K562 (cell line): ENCODE measurements at regions not wholly inside any gene's neighbourhood (a gene's known extent, or its start where the extent isn't known, plus 50 kb on each side); places are given as distances from the start of the nearest gene placed in this dataset.

Experiments
- FOSL1 ChIP-seq: fragments of 200-800 bp; sonication (Bioruptor generic); conservative IDR thresholded peaks from 2 replicates; pipeline ENCODE4 v1.6.1; 2016; ENCODE audit warnings: missing genetic modification characterization, missing compliant biosample characterization
- GABPB2 ChIP-seq: fragments of 250-450 bp; sonication (Bioruptor Pico); conservative IDR thresholded peaks from 2 replicates; pipeline ENCODE4 v1.5.1; 2021; ENCODE audit warnings: mild to moderate bottlenecking
- HNRNPL ChIP-seq: fragments of 200-400 bp; formaldehyde crosslinking; IDR thresholded peaks from 2 replicates; pipeline ENCODE4 v1.6.1; 2017; ENCODE audit warnings: low read depth, mild to moderate bottlenecking, low read length
- RB1 ChIP-seq: fragments of 450-650 bp; IDR thresholded peaks from 2 replicates; pipeline ENCODE4 v1.6.1; 2017; ENCODE audit warnings: low read depth, mild to moderate bottlenecking
- TCF7L2 ChIP-seq: fragments of 150-350 bp; IDR thresholded peaks from 2 replicates; pipeline ENCODE4 v1.6.1; 2016; ENCODE audit warnings: low read depth, mild to moderate bottlenecking, low read length, moderate library complexity
- WHSC1 ChIP-seq: IDR thresholded peaks from one replicate; pipeline ENCODE4 v1.6.1; 2012; ENCODE audit warnings: low read length, control low read depth, inconsistent platforms
- ZFP1 ChIP-seq: fragments of 450-650 bp; formaldehyde crosslinking; IDR thresholded peaks from 2 replicates; pipeline ENCODE4 v1.4.0; 2020; ENCODE audit warnings: mild to moderate bottlenecking, mixed read lengths
- ZNF408 ChIP-seq: fragments of 250-450 bp; sonication (Bioruptor Pico); IDR thresholded peaks from 2 replicates; pipeline ENCODE4 v1.4.0; 2020; ENCODE audit warnings: low read depth, mild to moderate bottlenecking, moderate library complexity
- ZNF41 ChIP-seq: fragments of 250-450 bp; sonication (Bioruptor Pico); conservative IDR thresholded peaks from 2 replicates; pipeline ENCODE4 v1.4.0; 2020; ENCODE audit warnings: mild to moderate bottlenecking
- TF ChIP-seq, protein P1 (sequence below): IDR thresholded peaks from 3 replicates; pipeline ENCODE4 v1.6.1; 2011; ENCODE audit warnings: borderline replicate concordance, mild to moderate bottlenecking, moderate library complexity; ENCODE audit not compliant: insufficient read length; ENCODE audit errors: extremely low read depth
- TF ChIP-seq, protein P2 (sequence below): IDR thresholded peaks from 2 replicates; pipeline ENCODE4 v1.6.1; 2011; ENCODE audit warnings: borderline replicate concordance, low read depth, mild to moderate bottlenecking, moderate library complexity, low read length; ENCODE audit not compliant: insufficient read depth, poor library complexity, severe bottlenecking
- TF ChIP-seq, protein P3 (sequence below): sonication (generic); formaldehyde crosslinking; IDR thresholded peaks from 2 replicates; pipeline ENCODE4 v1.8.0; 2022; ENCODE audit warnings: mild to moderate bottlenecking, missing genetic modification reagents
- TF ChIP-seq, protein P4 (sequence below): IDR thresholded peaks from 2 replicates; pipeline ENCODE4 v1.6.1; 2016; ENCODE audit warnings: missing genetic modification characterization, missing compliant biosample characterization
- TF ChIP-seq, protein P5 (sequence below): fragments of 250-450 bp; sonication (Bioruptor Pico); IDR thresholded peaks from 2 replicates; pipeline ENCODE4 v1.8.0; 2021; ENCODE audit warnings: moderate library complexity, mild to moderate bottlenecking, inconsistent platforms

DNA sequence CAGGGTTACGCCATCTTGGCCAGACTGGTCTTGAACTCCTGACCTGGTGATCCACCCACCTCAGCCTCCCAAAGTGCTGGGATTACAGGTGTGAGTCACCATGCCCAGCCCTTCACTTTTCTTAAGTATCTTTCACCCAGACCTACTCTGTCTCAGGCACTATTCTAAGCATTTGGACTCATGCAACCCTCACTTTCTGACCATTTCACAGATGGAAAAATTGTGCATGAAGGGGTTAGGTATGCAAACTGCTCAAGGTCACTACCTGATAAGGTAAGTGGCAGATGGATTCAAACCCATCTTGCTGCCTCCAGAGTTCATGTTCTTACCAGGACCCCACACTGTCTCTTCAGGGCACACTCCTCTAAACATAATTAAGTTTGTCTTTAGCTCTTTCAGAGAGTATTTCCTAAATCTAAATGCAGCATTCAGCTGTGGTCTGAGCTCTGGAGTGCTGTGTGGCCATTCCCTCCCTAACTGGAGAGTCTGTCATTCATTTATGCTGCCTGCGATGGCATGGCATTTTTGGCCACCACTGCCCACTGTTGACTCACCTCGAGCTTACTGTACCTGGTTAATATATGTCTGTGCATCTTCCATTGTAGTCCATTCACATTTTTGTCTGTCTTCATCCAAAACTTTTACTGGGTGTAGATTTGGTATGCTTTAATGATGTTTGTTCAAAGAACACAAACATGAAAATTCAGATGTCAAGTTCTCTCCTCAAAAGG, 88.4 kb downstream of the CCDC71L start (continued):
- TF ChIP-seq FOSL1 (tag), result no peak
- TF ChIP-seq GABPB2, result no peak
- TF ChIP-seq, protein P1, sequence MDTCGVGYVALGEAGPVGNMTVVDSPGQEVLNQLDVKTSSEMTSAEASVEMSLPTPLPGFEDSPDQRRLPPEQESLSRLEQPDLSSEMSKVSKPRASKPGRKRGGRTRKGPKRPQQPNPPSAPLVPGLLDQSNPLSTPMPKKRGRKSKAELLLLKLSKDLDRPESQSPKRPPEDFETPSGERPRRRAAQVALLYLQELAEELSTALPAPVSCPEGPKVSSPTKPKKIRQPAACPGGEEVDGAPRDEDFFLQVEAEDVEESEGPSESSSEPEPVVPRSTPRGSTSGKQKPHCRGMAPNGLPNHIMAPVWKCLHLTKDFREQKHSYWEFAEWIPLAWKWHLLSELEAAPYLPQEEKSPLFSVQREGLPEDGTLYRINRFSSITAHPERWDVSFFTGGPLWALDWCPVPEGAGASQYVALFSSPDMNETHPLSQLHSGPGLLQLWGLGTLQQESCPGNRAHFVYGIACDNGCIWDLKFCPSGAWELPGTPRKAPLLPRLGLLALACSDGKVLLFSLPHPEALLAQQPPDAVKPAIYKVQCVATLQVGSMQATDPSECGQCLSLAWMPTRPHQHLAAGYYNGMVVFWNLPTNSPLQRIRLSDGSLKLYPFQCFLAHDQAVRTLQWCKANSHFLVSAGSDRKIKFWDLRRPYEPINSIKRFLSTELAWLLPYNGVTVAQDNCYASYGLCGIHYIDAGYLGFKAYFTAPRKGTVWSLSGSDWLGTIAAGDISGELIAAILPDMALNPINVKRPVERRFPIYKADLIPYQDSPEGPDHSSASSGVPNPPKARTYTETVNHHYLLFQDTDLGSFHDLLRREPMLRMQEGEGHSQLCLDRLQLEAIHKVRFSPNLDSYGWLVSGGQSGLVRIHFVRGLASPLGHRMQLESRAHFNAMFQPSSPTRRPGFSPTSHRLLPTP, result no peak
- no peak for TF ChIP-seq TCF7L2
- no peak for TF ChIP-seq RB1
- no peak for TF ChIP-seq ZNF41 (CRISPR knock-in tag)
- no peak for TF ChIP-seq ZNF408 (CRISPR knock-in tag)
- TF ChIP-seq WHSC1, result no peak
- TF ChIP-seq HNRNPL, result no peak
- TF ChIP-seq ZFP1, result no peak
- TF ChIP-seq, protein P2, sequence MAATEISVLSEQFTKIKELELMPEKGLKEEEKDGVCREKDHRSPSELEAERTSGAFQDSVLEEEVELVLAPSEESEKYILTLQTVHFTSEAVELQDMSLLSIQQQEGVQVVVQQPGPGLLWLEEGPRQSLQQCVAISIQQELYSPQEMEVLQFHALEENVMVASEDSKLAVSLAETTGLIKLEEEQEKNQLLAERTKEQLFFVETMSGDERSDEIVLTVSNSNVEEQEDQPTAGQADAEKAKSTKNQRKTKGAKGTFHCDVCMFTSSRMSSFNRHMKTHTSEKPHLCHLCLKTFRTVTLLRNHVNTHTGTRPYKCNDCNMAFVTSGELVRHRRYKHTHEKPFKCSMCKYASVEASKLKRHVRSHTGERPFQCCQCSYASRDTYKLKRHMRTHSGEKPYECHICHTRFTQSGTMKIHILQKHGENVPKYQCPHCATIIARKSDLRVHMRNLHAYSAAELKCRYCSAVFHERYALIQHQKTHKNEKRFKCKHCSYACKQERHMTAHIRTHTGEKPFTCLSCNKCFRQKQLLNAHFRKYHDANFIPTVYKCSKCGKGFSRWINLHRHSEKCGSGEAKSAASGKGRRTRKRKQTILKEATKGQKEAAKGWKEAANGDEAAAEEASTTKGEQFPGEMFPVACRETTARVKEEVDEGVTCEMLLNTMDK, result no peak
- TF ChIP-seq, protein P3, sequence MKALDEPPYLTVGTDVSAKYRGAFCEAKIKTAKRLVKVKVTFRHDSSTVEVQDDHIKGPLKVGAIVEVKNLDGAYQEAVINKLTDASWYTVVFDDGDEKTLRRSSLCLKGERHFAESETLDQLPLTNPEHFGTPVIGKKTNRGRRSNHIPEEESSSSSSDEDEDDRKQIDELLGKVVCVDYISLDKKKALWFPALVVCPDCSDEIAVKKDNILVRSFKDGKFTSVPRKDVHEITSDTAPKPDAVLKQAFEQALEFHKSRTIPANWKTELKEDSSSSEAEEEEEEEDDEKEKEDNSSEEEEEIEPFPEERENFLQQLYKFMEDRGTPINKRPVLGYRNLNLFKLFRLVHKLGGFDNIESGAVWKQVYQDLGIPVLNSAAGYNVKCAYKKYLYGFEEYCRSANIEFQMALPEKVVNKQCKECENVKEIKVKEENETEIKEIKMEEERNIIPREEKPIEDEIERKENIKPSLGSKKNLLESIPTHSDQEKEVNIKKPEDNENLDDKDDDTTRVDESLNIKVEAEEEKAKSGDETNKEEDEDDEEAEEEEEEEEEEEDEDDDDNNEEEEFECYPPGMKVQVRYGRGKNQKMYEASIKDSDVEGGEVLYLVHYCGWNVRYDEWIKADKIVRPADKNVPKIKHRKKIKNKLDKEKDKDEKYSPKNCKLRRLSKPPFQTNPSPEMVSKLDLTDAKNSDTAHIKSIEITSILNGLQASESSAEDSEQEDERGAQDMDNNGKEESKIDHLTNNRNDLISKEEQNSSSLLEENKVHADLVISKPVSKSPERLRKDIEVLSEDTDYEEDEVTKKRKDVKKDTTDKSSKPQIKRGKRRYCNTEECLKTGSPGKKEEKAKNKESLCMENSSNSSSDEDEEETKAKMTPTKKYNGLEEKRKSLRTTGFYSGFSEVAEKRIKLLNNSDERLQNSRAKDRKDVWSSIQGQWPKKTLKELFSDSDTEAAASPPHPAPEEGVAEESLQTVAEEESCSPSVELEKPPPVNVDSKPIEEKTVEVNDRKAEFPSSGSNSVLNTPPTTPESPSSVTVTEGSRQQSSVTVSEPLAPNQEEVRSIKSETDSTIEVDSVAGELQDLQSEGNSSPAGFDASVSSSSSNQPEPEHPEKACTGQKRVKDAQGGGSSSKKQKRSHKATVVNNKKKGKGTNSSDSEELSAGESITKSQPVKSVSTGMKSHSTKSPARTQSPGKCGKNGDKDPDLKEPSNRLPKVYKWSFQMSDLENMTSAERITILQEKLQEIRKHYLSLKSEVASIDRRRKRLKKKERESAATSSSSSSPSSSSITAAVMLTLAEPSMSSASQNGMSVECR (CRISPR knock-in tag), result no peak
- TF ChIP-seq, protein P4, sequence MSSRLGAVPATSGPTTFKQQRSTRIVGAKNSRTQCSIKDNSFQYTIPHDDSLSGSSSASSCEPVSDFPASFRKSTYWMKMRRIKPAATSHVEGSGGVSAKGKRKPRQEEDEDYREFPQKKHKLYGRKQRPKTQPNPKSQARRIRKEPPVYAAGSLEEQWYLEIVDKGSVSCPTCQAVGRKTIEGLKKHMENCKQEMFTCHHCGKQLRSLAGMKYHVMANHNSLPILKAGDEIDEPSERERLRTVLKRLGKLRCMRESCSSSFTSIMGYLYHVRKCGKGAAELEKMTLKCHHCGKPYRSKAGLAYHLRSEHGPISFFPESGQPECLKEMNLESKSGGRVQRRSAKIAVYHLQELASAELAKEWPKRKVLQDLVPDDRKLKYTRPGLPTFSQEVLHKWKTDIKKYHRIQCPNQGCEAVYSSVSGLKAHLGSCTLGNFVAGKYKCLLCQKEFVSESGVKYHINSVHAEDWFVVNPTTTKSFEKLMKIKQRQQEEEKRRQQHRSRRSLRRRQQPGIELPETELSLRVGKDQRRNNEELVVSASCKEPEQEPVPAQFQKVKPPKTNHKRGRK (tag), result no peak
- TF ChIP-seq, protein P5, sequence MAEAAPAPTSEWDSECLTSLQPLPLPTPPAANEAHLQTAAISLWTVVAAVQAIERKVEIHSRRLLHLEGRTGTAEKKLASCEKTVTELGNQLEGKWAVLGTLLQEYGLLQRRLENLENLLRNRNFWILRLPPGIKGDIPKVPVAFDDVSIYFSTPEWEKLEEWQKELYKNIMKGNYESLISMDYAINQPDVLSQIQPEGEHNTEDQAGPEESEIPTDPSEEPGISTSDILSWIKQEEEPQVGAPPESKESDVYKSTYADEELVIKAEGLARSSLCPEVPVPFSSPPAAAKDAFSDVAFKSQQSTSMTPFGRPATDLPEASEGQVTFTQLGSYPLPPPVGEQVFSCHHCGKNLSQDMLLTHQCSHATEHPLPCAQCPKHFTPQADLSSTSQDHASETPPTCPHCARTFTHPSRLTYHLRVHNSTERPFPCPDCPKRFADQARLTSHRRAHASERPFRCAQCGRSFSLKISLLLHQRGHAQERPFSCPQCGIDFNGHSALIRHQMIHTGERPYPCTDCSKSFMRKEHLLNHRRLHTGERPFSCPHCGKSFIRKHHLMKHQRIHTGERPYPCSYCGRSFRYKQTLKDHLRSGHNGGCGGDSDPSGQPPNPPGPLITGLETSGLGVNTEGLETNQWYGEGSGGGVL (CRISPR knock-in tag), result no peak
